A673 (cell line): ENCODE measurements at regions not wholly inside any gene's neighbourhood (a gene's known extent, or its start where the extent isn't known, plus 50 kb on each side); places are given as distances from the start of the nearest gene placed in this dataset.

Experiments used
- BruUV-seq: library from RNA; stranded (reverse); fragments of 400-500 nt; replicated peaks from 2 replicates; lab custom pipeline; 2021; lab: Mats Ljungman, UMichigan
- CTCF ChIA-PET: fragments of 300-600 bp; sonication (Branson Sonifier 250); formaldehyde crosslinking; loops from one replicate; lab custom pipeline; 2022; ENCODE audit warnings: antibody characterized with exemption; lab: Charles Lee
- POLR2A ChIA-PET: fragments of 300-600 bp; sonication (Branson Sonifier 250); formaldehyde crosslinking; loops from one replicate; lab custom pipeline; 2022; ENCODE audit warnings: antibody characterized with exemption; ENCODE audit not compliant: low non-redundant PET; lab: Charles Lee
- DNase-seq: peaks from one replicate; pipeline ENCODE4 v3.0.0-alpha.2; 2015; ENCODE audit warnings: low spot score
- H3K27ac ChIP-seq: fragments of 200-600 bp; sonication (generic); 2 replicates; pipeline ENCODE4 v1.5.1; 2016; ENCODE audit warnings: mixed run types, low read depth, mild to moderate bottlenecking, mixed read lengths, antibody characterized with exemption, low read length; ENCODE audit not compliant: poor library complexity, severe bottlenecking
- H3K27me3 ChIP-seq: fragments of 200-600 bp; sonication (generic); replicated peaks from 2 replicates; pipeline ENCODE4 v1.6.1; 2017; ENCODE audit warnings: mixed run types, low read depth, mild to moderate bottlenecking, mixed read lengths, antibody characterized with exemption, low read length; ENCODE audit not compliant: insufficient read depth, poor library complexity
- H3K36me3 ChIP-seq: fragments of 200-600 bp; sonication (generic); 2 replicates; pipeline ENCODE4 v1.6.1; 2016; ENCODE audit warnings: mixed run types, mild to moderate bottlenecking, mixed read lengths, antibody characterized with exemption, low read length; ENCODE audit not compliant: insufficient read depth, poor library complexity, severe bottlenecking
- H3K4me1 ChIP-seq: fragments of 200-600 bp; sonication (generic); 2 replicates; pipeline ENCODE4 v1.6.1; 2017; ENCODE audit warnings: mixed run types, mild to moderate bottlenecking, mixed read lengths, antibody characterized with exemption, low read length; ENCODE audit not compliant: insufficient read depth, poor library complexity, severe bottlenecking
- H3K4me3 ChIP-seq: fragments of 200-600 bp; sonication (generic); 2 replicates; pipeline ENCODE4 v1.5.1; 2016; ENCODE audit warnings: low read depth, mixed run types, mild to moderate bottlenecking, mixed read lengths, low read length; ENCODE audit not compliant: poor library complexity, severe bottlenecking
- H3K9me3 ChIP-seq: fragments of 200-600 bp; sonication (generic); 2 replicates; pipeline ENCODE4 v1.6.1; 2016; ENCODE audit warnings: mixed run types, low read depth, mild to moderate bottlenecking, mixed read lengths, antibody characterized with exemption, low read length; ENCODE audit not compliant: poor library complexity, severe bottlenecking
- EZH2 ChIP-seq: fragments of 200-600 bp; sonication (generic); IDR thresholded peaks from 2 replicates; pipeline ENCODE4 v1.6.1; 2017; ENCODE audit warnings: borderline replicate concordance, low read depth, mild to moderate bottlenecking, mixed read lengths, antibody characterized with exemption, low read length; ENCODE audit not compliant: poor library complexity, severe bottlenecking
- intact Hi-C: fragments of 100-400 bp; cut with micrococcal nuclease; formaldehyde crosslinking; loops from one replicate; pipeline ENCODE4 v1.10.0; 2022; ENCODE audit not compliant: unreplicated experiment
- TF ChIP-seq, protein P1 (sequence below): fragments of 300-800, 200-600 bp; sonication (generic); conservative IDR thresholded peaks from 2 replicates; pipeline ENCODE4 v1.5.1; 2017; ENCODE audit warnings: low read depth, mild to moderate bottlenecking, antibody characterized with exemption, low read length, moderate library complexity, mixed read lengths

DNA sequence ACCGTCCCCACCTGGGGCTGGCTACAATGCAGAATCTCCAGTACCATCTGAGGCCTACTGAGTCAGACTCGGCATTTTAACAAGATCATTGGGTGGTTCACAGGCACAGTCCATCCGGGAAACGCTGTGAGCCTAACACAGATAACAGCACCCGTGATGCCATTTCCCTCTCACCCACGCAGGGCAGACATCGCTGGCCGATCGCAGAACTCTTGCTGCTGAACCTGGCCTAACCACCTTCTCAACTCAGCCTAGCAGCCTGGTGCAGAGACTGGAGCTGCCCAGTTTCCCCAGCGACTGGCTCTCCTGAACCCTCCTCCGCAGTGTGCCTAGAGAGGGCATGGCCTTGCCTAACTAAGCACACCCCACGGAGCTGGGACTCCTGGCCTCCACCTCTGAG lies 83.3 kb downstream of the NCOR2 start:
- Histone ChIP-seq H3K27ac (no peak overlapping the region), H3K4me1 (no peaks in the 10 kb centered on the region), H3K4me3 (no peak overlapping the region), H3K36me3 (peaks cover 23% of the 10 kb centered on the region), H3K9me3 (no peaks in the 10 kb centered on the region), H3K27me3 (no peaks in the 10 kb centered on the region)
- POLR2A ChIA-PET, result no interaction called here
- CTCF ChIA-PET, result interaction anchor here (0.6 kb wide), 1 partner anchor 288 kb away, joined by 9 read pairs; no protein-coding TSS in a partner anchor
- intact Hi-C loops, result no loop called here
- TF ChIP-seq EZH2, result no peak
- TF ChIP-seq, protein P1, sequence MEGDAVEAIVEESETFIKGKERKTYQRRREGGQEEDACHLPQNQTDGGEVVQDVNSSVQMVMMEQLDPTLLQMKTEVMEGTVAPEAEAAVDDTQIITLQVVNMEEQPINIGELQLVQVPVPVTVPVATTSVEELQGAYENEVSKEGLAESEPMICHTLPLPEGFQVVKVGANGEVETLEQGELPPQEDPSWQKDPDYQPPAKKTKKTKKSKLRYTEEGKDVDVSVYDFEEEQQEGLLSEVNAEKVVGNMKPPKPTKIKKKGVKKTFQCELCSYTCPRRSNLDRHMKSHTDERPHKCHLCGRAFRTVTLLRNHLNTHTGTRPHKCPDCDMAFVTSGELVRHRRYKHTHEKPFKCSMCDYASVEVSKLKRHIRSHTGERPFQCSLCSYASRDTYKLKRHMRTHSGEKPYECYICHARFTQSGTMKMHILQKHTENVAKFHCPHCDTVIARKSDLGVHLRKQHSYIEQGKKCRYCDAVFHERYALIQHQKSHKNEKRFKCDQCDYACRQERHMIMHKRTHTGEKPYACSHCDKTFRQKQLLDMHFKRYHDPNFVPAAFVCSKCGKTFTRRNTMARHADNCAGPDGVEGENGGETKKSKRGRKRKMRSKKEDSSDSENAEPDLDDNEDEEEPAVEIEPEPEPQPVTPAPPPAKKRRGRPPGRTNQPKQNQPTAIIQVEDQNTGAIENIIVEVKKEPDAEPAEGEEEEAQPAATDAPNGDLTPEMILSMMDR, result no peak
- BruUV-seq, result no TSS peak
- DNase-seq, result no peak

DNA sequence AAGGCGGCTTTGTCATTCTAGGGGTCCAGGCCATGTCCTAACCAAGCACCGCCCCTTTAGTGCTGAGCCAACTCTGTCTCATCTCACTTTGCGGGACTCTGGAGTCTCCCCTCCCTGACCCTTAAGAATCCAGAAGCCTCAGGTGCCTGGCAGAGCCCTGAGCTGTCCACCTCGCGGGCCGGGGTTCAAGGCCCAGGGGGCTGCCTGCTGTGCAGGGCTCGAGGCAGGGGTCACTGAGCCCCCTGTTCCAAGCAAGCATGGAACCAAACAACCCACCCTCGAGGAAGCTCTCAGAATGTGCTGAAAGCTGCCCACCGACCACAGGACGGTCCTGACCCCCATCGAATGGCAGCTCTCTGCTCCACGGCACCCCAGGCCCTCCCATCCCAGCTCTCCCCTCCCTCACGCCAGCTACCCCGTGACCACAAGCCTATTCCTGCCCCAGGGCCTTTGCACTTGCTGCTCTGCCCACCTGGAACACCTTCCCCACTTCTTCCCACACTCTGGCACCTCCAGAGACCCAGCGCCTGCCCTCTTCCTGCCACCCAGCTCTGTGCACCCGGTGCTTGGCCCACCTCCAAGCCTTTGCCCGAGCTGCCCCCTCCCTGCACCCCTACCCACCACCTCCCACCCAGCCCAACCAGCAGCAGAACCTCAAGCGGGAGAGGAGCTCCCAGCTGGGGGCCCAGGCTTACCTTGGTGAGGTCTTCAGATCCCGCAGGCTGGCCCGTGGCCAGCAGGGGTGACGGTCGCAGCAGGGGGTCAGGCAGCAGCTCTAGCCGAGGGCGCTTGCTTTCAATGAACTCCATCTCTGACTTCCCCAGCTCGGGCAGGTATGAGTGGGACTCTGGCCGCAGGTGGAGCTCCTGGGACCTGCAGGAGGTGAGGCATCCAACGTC lies 84.3 kb downstream of the NCOR2 start:
- intact Hi-C loops, result no loop called here
- no peaks in the 10 kb centered on the region for H3K9me3 ChIP-seq
- TF ChIP-seq, protein P1, result no peak
- no peak for TF ChIP-seq EZH2
- no peak for DNase-seq
- H3K36me3 ChIP-seq, result peaks cover 28% of the 10 kb centered on the region
- H3K4me3 ChIP-seq, result no peak overlapping the region
- ChIA-PET POLR2A (no interaction called here), CTCF (interaction anchor here (0.6 kb wide), 1 partner anchor 289 kb away, joined by 9 read pairs; no protein-coding TSS in a partner anchor)
- H3K27me3 ChIP-seq, result no peaks in the 10 kb centered on the region
- BruUV-seq, result no TSS peak
- H3K27ac ChIP-seq, result no peak overlapping the region
- no peaks in the 10 kb centered on the region for H3K4me1 ChIP-seq

DNA sequence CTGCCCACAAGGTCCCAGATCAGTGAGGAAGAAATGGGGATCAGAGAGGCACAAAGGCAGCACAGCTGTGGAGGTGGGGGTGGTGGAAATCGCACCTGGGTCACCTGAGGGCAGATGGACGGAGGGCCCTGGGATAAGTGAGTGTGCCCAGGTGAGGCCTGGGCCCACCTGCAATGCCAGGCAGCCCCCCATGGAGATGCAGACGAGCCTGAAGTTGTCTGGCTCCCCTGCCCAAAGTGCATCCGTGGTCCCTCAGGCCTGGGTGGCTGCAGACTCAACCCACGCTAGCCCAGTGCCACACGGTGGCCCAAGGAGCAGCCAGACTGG lies 84.9 kb downstream of the NCOR2 start:
- H3K9me3 ChIP-seq, result no peaks in the 10 kb centered on the region
- DNase-seq, result no peak
- intact Hi-C loops, result no loop called here
- peaks cover 34% of the 10 kb centered on the region for H3K36me3 ChIP-seq
- H3K4me1 ChIP-seq, result no peaks in the 10 kb centered on the region
- ChIA-PET CTCF (no interaction called here), POLR2A (no interaction called here)
- no peaks in the 10 kb centered on the region for H3K27me3 ChIP-seq
- H3K27ac ChIP-seq, result no peak overlapping the region
- BruUV-seq, result no TSS peak
- TF ChIP-seq, protein P1, result no peak
- TF ChIP-seq EZH2, result no peak
- H3K4me3 ChIP-seq, result no peak overlapping the region
